ENCODE measurements at regions not wholly inside any gene's neighbourhood (a gene's known extent, or its start where the extent isn't known, plus 50 kb on each side); places are given as distances from the start of the nearest gene placed in this dataset.
"Not testable (repeated sequence)": the region's sequence is repeated elsewhere in the genome, so short reads cannot be mapped to it uniquely, and the experiment has no call there.

GRCh38 chr6:140542863-140543262, 1168.4 kb upstream of the CITED2 start:
- DNase-seq: no peak

GRCh38 chr6:140541288-140541687, 1166.8 kb upstream of the CITED2 start:
- DNase-seq: no peak

GRCh38 chr6:140540743-140541142, 1166.3 kb upstream of the CITED2 start:
- no peak for DNase-seq

- DNase-seq: no peak
These were observed 1164.5 kb upstream of the CITED2 start for GRCh38 chr6:140538926-140539325.

- DNase-seq: no peak
These were observed 1163.6 kb upstream of the CITED2 start for GRCh38 chr6:140537834-140538705.

- no peak for DNase-seq
These were observed 1162.8 kb upstream of the CITED2 start for GRCh38 chr6:140537211-140537610.

- no peak for DNase-seq
These were observed 1161.1 kb upstream of the CITED2 start for GRCh38 chr6:140535511-140535910.

- no peak for DNase-seq
These were observed 1159.1 kb upstream of the CITED2 start for GRCh38 chr6:140533526-140533925.

- no peak for DNase-seq
These were observed 1130.3 kb upstream of the CITED2 start for GRCh38 chr6:140504776-140505175.

GRCh38 chr6:140500849-140501248, 1126.4 kb upstream of the CITED2 start:
- no peak for DNase-seq

GRCh38 chr6:140499607-140500006, 1125.2 kb upstream of the CITED2 start:
- DNase-seq: no peak

- DNase-seq: no peak
These were observed 1120.1 kb upstream of the CITED2 start for GRCh38 chr6:140494321-140495108.

- not testable (repeated sequence) for DNase-seq
These were observed 1119.0 kb upstream of the CITED2 start for GRCh38 chr6:140493470-140493869.

- no peak for DNase-seq
These were observed 1115.6 kb upstream of the CITED2 start for GRCh38 chr6:140490081-140490480.

- DNase-seq: no peak
These were observed 1113.1 kb upstream of the CITED2 start for GRCh38 chr6:140487586-140487985.

- no peak for DNase-seq
These were observed 1112.3 kb upstream of the CITED2 start for GRCh38 chr6:140486450-140487361.

GRCh38 chr6:140485740-140486449, 1111.4 kb upstream of the CITED2 start:
- DNase-seq: no peak

GRCh38 chr6:140480852-140481251, 1106.4 kb upstream of the CITED2 start:
- no peak for DNase-seq

- no peak for DNase-seq
These were observed 1104.2 kb upstream of the CITED2 start for GRCh38 chr6:140478631-140479030.

GRCh38 chr6:140475086-140475485, 1100.6 kb upstream of the CITED2 start:
- no peak for DNase-seq

- no peak for DNase-seq
These were observed 1090.3 kb upstream of the CITED2 start for GRCh38 chr6:140464720-140465119.

GRCh38 chr6:140463312-140463710, 1088.9 kb upstream of the CITED2 start:
- no peak for DNase-seq
